Ovary (tissue), 7 donors: ENCODE measurements at regions not wholly inside any gene's neighbourhood (a gene's known extent, or its start where the extent isn't known, plus 50 kb on each side); places are given as distances from the start of the nearest gene placed in this dataset.
A peak's percentile ranks its signal among the peaks of the same experiment; 100 is the strongest.

ENCODE experiments used
- DNase-seq, 5 donors: peaks; one replicate each; pipeline ENCODE4 v3.0.0-alpha.2; 2019 to 2020
- H3K27ac ChIP-seq, 2 donors: fragments of 200-600 bp; one replicate each; pipeline versions ENCODE4 v1.5.1 to v1.8.0; 2019 to 2022
- H3K27me3 ChIP-seq: fragments of 200-600 bp; one replicate; pipeline ENCODE4 v1.8.0; 2022
- H3K36me3 ChIP-seq: fragments of 200-600 bp; sonication (generic); one replicate; pipeline ENCODE4 v1.5.1; 2019
- H3K4me1 ChIP-seq: one replicate; pipeline ENCODE4 v1.8.1; 2013; ENCODE audit warnings: mild to moderate bottlenecking, moderate library complexity; ENCODE audit not compliant: insufficient read depth
- H3K4me3 ChIP-seq: fragments of 200-600 bp; sonication (generic); one replicate; pipeline ENCODE4 v1.5.1; 2017
- H3K9me3 ChIP-seq, 2 donors: fragments of 200-600 bp in 1 of 2; sonication (generic) in 1 of 2; one replicate each; pipeline versions ENCODE4 v1.5.1 to v1.8.1; 2013 to 2019; ENCODE audit warnings: mild to moderate bottlenecking in 1 of 2, moderate library complexity in 1 of 2
- EP300 ChIP-seq: sonication (generic); formaldehyde crosslinking; IDR thresholded peaks from one replicate; pipeline ENCODE4 v1.6.1; 2017; ENCODE audit warnings: antibody characterized with exemption
- POLR2A ChIP-seq: fragments of 450-650 bp; IDR thresholded peaks from one replicate; pipeline ENCODE4 v1.6.1; 2017; ENCODE audit warnings: antibody characterized with exemption, mild to moderate bottlenecking, moderate library complexity
- WGBS, 3 donors: extraction: QIAGEN DNeasy Blood & Tissue Kit in 1 of 3; methylation state at CpG; one replicate each; pipeline versions ENCODE4 v1.1.5 to v1.1.7; 2013 to 2017; 5-methylcytosine and 5-hydroxymethylcytosine counted together
- intact Hi-C, 4 donors: fragments of 100-400 bp; cut with DNase I; formaldehyde crosslinking; loops; one replicate each; pipeline versions ENCODE4 v1.11.0 to v1.15.1; 2022 to 2023
- TF ChIP-seq, protein P1 (sequence below), 3 donors: fragments of 450-650 bp in 2 of 3; fragments of 200-600 bp in 1 of 3; IDR thresholded peaks; one replicate each; pipeline versions ENCODE4 v1.5.1 to v1.8.0; 2016 to 2022; ENCODE audit warnings: antibody characterized with exemption in 3 of 3, mild to moderate bottlenecking in 1 of 3
- donor health status: DM: no; HTN: no; CAD: no; lungs with moderate emphysema.
- donor health status: DM: no; HTN: no; CAD: no.
- donor health status: Bipolar disorder and iron deficiency.
- donor health status: DM: no; HTN: no; CAD: no.
- donor health status: DM: yes; HTN: yes; CAD: no.

DNA sequence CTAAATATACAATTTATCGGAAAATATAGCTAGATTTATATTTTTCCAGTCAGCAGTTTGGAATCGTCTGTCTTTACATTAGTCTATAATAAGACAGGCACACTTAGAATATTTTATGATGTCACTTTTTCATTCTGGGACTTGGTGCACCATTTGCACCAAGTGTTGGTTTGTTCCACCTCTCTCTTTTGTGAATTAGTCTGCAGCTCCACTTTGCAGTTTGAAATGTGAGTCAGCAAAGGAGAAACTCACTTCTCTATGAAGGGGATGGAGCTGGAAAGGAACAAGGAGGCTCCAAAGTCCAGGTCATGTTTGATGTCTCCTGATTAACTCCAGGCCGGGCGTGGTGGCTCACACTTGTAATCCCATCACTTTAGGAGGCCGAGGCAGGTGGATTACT lies 63.8 kb upstream of the RTN4 start:
- Histone ChIP-seq H3K4me3 (no peak overlapping the region), H3K27ac (no peak overlapping the region), H3K36me3 (no peaks in the 10 kb centered on the region), H3K4me1 (peaks cover 12% of the 10 kb centered on the region), H3K9me3 (no peaks in the 10 kb centered on the region), H3K27me3 (no peaks in the 10 kb centered on the region)
- intact Hi-C loops: loop anchor here (5.0 to 10.0 kb wide), 3 partner anchors 43 to 59 kb away; partner anchors contain the start of gene RTN4 (in 1 of the 4)
- DNase-seq: no peak
- TF ChIP-seq EP300 (no peak), POLR2A (no peak)
- TF ChIP-seq, protein P1, sequence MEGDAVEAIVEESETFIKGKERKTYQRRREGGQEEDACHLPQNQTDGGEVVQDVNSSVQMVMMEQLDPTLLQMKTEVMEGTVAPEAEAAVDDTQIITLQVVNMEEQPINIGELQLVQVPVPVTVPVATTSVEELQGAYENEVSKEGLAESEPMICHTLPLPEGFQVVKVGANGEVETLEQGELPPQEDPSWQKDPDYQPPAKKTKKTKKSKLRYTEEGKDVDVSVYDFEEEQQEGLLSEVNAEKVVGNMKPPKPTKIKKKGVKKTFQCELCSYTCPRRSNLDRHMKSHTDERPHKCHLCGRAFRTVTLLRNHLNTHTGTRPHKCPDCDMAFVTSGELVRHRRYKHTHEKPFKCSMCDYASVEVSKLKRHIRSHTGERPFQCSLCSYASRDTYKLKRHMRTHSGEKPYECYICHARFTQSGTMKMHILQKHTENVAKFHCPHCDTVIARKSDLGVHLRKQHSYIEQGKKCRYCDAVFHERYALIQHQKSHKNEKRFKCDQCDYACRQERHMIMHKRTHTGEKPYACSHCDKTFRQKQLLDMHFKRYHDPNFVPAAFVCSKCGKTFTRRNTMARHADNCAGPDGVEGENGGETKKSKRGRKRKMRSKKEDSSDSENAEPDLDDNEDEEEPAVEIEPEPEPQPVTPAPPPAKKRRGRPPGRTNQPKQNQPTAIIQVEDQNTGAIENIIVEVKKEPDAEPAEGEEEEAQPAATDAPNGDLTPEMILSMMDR (IDR thresholded peaks at IDR 0.05): no peak
- WGBS, 3 donors: 94 to 96% (median 96%) methylated on average over 5 of the region's 5 CpGs

DNA sequence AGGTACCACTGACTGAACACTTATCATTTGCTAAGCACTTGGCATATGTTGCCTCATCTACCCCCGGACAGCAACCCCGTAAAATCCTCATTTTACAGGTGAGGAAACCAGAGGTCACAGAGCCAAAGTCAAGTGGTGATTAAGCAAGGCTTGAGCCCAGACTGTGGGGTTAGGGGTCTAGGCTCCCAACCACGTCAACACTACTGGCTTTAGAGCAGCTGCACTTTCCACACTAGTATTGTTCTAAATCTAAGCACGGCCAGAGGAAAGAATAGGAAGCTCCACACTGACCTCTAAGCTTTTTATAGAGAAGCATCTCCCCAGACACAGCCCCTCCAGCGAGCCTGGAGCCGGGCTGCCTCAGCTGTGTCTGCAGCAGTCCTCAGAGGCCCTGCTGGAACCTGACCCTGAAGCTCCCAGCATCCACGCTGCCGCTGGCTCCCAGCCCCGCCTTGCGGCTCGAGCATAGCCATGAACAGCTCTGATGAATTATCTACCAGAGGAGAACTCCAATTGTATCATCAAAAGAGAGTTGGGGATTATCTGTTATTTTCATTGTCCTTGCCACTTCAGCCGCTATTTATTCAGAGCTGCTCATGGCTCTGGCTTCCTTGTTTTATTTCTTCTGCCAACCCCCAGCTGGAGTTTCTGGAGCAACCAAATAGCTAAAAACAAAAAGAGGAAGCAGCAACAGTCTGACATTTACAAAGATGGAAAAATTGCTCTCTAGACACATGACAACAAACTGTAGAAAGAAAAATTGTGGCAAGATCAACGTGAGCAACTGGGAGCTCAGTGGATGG lies 62.2 kb upstream of the RTN4 start:
- Histone ChIP-seq H3K9me3 (no peaks in the 10 kb centered on the region), H3K36me3 (no peaks in the 10 kb centered on the region), H3K27ac (peak overlapping the region; percentile 31 to 82), H3K27me3 (no peaks in the 10 kb centered on the region), H3K4me3 (no peak overlapping the region), H3K4me1 (peaks cover 12% of the 10 kb centered on the region)
- peak; percentile 85 to 91 (median 88) for DNase-seq
- no peak for TF ChIP-seq EP300
- intact Hi-C loops: loop anchor here (5.0 to 10.0 kb wide), 3 partner anchors 45 to 58 kb away; partner anchors contain the start of gene RTN4 (in 1 of the 4)
- WGBS, 3 donors: 7 to 10% (median 10%) methylated on average over 13 of the region's 13 CpGs

DNA sequence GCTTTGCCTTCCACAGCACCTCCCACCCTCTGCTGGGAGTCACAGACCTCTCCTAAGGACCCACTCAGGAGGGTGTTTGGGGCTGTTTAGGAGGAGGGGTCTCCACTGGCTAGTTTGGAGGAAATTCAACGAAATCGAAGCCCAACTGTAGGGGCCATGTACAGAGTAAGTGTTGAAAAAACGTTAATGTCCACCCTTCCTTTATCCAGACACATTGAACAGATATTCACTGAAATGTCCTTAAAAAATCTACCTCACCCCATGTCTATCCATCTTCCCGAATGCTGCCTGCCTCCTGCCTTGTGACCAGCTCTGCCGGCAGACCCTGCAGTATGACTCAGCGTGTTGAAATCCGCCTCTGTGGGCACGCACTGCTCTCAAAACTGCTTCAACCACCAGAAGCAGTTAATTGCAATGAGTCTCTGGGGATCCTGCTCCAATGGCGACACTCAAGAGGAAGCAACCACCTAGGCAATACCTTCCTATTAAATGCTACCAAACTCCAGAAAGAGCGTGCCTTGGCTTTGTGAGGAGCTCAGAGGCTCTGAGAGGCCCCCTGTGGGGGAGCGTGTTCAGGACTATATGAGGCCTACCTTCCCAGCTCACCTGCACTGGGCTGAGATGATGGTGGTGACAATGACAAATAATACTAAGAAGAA lies 61.4 kb upstream of the RTN4 start:
- Histone ChIP-seq H3K4me3 (no peak overlapping the region), H3K27me3 (no peaks in the 10 kb centered on the region), H3K36me3 (no peaks in the 10 kb centered on the region), H3K4me1 (peaks cover 12% of the 10 kb centered on the region), H3K27ac (peak overlapping the region in 1 of 2 donors; percentile 82), H3K9me3 (no peaks in the 10 kb centered on the region)
- no peak for TF ChIP-seq EP300
- TF ChIP-seq, protein P1 (IDR thresholded peaks at IDR 0.05): no peak
- TF ChIP-seq POLR2A: no peak
- WGBS, 3 donors: 56 to 65% (median 56%) methylated on average over 11 of the region's 11 CpGs
- intact Hi-C loops: loop anchor here (5.0 to 10.0 kb wide), 3 partner anchors 46 to 57 kb away; partner anchors contain the start of gene RTN4 (in 1 of the 4)
- peak; percentile 54 to 67 (median 62) for DNase-seq

DNA sequence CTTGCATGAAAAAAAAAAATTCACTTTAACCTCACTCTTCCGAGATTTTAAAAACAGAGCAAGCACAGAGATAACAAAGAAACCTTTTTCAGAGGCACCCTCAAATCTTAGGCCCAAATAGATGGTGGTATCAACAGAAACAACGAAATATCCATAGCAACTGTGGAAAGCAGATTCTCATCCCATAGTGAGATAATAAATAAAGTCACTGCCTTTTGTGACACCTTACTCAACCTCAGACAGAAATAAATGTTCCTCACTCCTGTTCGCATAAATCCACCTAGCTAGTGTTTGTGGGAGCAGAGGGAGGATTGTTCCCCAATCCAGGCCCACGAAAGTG lies 60.9 kb upstream of the RTN4 start:
- Histone ChIP-seq H3K9me3 (no peaks in the 10 kb centered on the region), H3K27ac (peak overlapping the region in 1 of 2 donors; percentile 82), H3K27me3 (no peaks in the 10 kb centered on the region), H3K36me3 (no peaks in the 10 kb centered on the region), H3K4me1 (peaks cover 12% of the 10 kb centered on the region), H3K4me3 (no peak overlapping the region)
- TF ChIP-seq EP300 (no peak), POLR2A (no peak)
- TF ChIP-seq, protein P1 (IDR thresholded peaks at IDR 0.05): no peak
- DNase-seq: no peak
- intact Hi-C loops: loop anchor here (5.0 to 10.0 kb wide), 3 partner anchors 46 to 56 kb away; partner anchors contain the start of gene RTN4 (in 1 of the 4)
- 76% methylated on average over 4 of the region's 4 CpGs for WGBS, 3 donors
